ENCODE measurements at regions not wholly inside any gene's neighbourhood (a gene's known extent, or its start where the extent isn't known, plus 50 kb on each side); places are given as distances from the start of the nearest gene placed in this dataset.

GRCh38 chr7:155138204-155138603 lies 68.1 kb downstream of the HTR5A start:
- Mint-ChIP-seq H3K27ac (no peak overlapping the region), H3K4me1 (ENCODE audit: low read depth) (no peaks in the 10 kb centered on the region), H3K4me3 (no peak overlapping the region), H3K9me3 (no peaks in the 10 kb centered on the region), H3K36me3 (ENCODE audit: low read depth) (no peaks in the 10 kb centered on the region), H3K27me3 (ENCODE audit: low read depth) (peaks cover 17% of the 10 kb centered on the region)
- no peak for DNase-seq
- intact Hi-C loops (cut with micrococcal nuclease) = no loop called here
- CTCF ChIA-PET = no interaction called here

DNA sequence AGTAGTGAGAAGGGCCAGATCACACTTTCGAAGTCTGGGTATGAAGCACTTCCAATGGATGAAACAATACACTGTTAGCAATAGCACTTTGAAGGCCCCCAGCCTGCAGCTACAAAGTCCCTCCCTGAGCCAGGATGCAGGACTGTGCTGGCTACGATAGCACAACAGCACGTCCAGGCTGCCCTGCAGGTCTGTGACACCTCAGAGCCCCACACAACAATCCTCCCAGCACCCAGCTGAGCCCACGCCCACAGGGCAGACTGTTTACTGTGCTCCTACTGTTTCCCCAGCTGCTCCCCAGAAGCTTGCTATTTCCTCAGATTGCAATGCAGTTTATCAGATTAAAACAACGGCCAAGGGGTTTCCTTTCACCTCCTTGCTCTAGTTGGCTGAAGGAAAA lies 71.4 kb downstream of the HTR5A start:
- Mint-ChIP-seq H3K27me3 (ENCODE audit: low read depth) (peaks cover 21% of the 10 kb centered on the region), H3K9me3 (no peaks in the 10 kb centered on the region), H3K4me3 (no peak overlapping the region), H3K36me3 (ENCODE audit: low read depth) (no peaks in the 10 kb centered on the region), H3K27ac (no peak overlapping the region), H3K4me1 (ENCODE audit: low read depth) (no peaks in the 10 kb centered on the region)
- DNase-seq = no peak
- CTCF ChIA-PET = no interaction called here
- intact Hi-C loops (cut with micrococcal nuclease) = no loop called here

GRCh38 chr7:155143381-155143780 lies 73.3 kb downstream of the HTR5A start:
- no peak overlapping the region for H3K4me3 Mint-ChIP-seq
- peaks cover 30% of the 10 kb centered on the region for H3K27me3 Mint-ChIP-seq (ENCODE audit: low read depth)
- DNase-seq = no peak
- H3K4me1 Mint-ChIP-seq (ENCODE audit: low read depth) = peaks cover 7% of the 10 kb centered on the region
- H3K36me3 Mint-ChIP-seq (ENCODE audit: low read depth) = no peaks in the 10 kb centered on the region
- no peaks in the 10 kb centered on the region for H3K9me3 Mint-ChIP-seq
- CTCF ChIA-PET = no interaction called here
- intact Hi-C loops (cut with micrococcal nuclease) = no loop called here
- no peak overlapping the region for H3K27ac Mint-ChIP-seq

- intact Hi-C loops (cut with micrococcal nuclease) = no loop called here
- CTCF ChIA-PET = no interaction called here
- H3K36me3 Mint-ChIP-seq (ENCODE audit: low read depth) = no peaks in the 10 kb centered on the region
- H3K4me3 Mint-ChIP-seq = no peak overlapping the region
- H3K4me1 Mint-ChIP-seq (ENCODE audit: low read depth) = peaks cover 7% of the 10 kb centered on the region
- H3K9me3 Mint-ChIP-seq = no peaks in the 10 kb centered on the region
- peaks cover 24% of the 10 kb centered on the region for H3K27me3 Mint-ChIP-seq (ENCODE audit: low read depth)
- H3K27ac Mint-ChIP-seq = no peak overlapping the region
- no peak for DNase-seq
These were observed 74.2 kb downstream of the HTR5A start for GRCh38 chr7:155144371-155144770.

GRCh38 chr7:155145477-155146255 lies 75.5 kb downstream of the HTR5A start:
- no peaks in the 10 kb centered on the region for H3K36me3 Mint-ChIP-seq (ENCODE audit: low read depth)
- no peaks in the 10 kb centered on the region for H3K9me3 Mint-ChIP-seq
- peaks cover 7% of the 10 kb centered on the region for H3K4me1 Mint-ChIP-seq (ENCODE audit: low read depth)
- DNase-seq = no peak
- intact Hi-C loops (cut with micrococcal nuclease) = no loop called here
- CTCF ChIA-PET = no interaction called here
- H3K27ac Mint-ChIP-seq = no peak overlapping the region
- no peak overlapping the region for H3K4me3 Mint-ChIP-seq
- H3K27me3 Mint-ChIP-seq (ENCODE audit: low read depth) = peaks cover 24% of the 10 kb centered on the region

- peaks cover 6% of the 10 kb centered on the region for H3K9me3 Mint-ChIP-seq
- CTCF ChIA-PET = interaction anchor here (1.6 kb wide), 1 partner anchor 198 kb away, joined by 3 read pairs; no protein-coding TSS in a partner anchor
- H3K4me1 Mint-ChIP-seq (ENCODE audit: low read depth) = peaks cover 7% of the 10 kb centered on the region
- no peaks in the 10 kb centered on the region for H3K36me3 Mint-ChIP-seq (ENCODE audit: low read depth)
- H3K27ac Mint-ChIP-seq = no peak overlapping the region
- no peak for DNase-seq
- peaks cover 20% of the 10 kb centered on the region for H3K27me3 Mint-ChIP-seq (ENCODE audit: low read depth)
- intact Hi-C loops (cut with micrococcal nuclease) = no loop called here
- H3K4me3 Mint-ChIP-seq = no peak overlapping the region
These were observed 77.0 kb downstream of the HTR5A start for GRCh38 chr7:155147172-155147571.

DNA sequence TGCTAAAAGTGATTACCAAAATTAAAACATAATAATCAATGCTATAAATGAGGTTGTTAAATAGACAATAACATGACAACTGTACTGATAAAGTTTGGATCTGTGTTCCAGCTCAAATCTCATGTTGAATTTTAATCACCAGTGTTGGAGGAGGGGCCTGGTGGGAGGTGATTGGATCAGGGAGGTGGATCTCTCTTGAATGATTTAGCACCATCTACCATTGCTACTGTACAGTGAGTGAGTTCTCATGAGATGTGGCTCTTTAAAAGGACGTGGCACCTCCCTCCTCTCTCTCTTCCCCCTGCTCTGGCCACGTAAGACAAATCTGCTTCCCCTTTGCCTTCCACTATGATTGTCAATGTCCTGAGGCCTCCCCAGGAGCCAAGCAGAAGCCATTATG lies 77.5 kb downstream of the HTR5A start:
- CTCF ChIA-PET = interaction anchor here (1.6 kb wide), 1 partner anchor 197 kb away, joined by 3 read pairs; no protein-coding TSS in a partner anchor
- DNase-seq = no peak
- peaks cover 7% of the 10 kb centered on the region for H3K4me1 Mint-ChIP-seq (ENCODE audit: low read depth)
- intact Hi-C loops (cut with micrococcal nuclease) = no loop called here
- H3K9me3 Mint-ChIP-seq = peaks cover 6% of the 10 kb centered on the region
- H3K4me3 Mint-ChIP-seq = no peak overlapping the region
- no peaks in the 10 kb centered on the region for H3K36me3 Mint-ChIP-seq (ENCODE audit: low read depth)
- no peak overlapping the region for H3K27ac Mint-ChIP-seq
- peaks cover 20% of the 10 kb centered on the region for H3K27me3 Mint-ChIP-seq (ENCODE audit: low read depth)

DNA sequence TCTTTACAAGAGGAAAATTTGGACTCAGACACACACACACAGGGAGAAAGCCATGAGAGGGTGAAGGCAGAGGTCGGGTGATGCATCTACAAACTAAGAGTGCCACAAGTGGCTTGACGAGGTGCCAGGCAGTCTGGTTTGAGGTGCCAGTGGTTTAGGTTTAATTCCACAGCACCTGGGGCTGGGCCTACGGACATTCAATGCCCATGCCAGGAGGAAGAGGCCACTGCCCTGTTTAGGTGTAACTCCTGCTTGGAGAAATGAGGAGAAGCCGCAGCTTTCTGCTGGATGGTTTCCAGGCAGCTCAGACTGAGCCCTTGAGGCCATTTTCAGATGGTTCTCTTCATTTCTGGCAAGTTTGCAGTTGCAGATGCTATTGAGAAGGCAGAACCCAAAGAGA lies 83.6 kb downstream of the HTR5A start:
- Mint-ChIP-seq H3K27ac (no peak overlapping the region), H3K27me3 (ENCODE audit: low read depth) (peaks cover 14% of the 10 kb centered on the region), H3K4me3 (no peak overlapping the region), H3K4me1 (ENCODE audit: low read depth) (no peaks in the 10 kb centered on the region), H3K9me3 (peaks cover 10% of the 10 kb centered on the region), H3K36me3 (ENCODE audit: low read depth) (no peaks in the 10 kb centered on the region)
- CTCF ChIA-PET = no interaction called here
- intact Hi-C loops (cut with micrococcal nuclease) = no loop called here
- DNase-seq = no peak

- Mint-ChIP-seq H3K4me1 (ENCODE audit: low read depth) (no peaks in the 10 kb centered on the region), H3K27me3 (ENCODE audit: low read depth) (peaks cover 14% of the 10 kb centered on the region), H3K4me3 (no peak overlapping the region), H3K36me3 (ENCODE audit: low read depth) (no peaks in the 10 kb centered on the region), H3K9me3 (peaks cover 12% of the 10 kb centered on the region), H3K27ac (no peak overlapping the region)
- intact Hi-C loops (cut with micrococcal nuclease) = no loop called here
- DNase-seq = no peak
- CTCF ChIA-PET = no interaction called here
These were observed 84.5 kb downstream of the HTR5A start for GRCh38 chr7:155154586-155154985.

DNA sequence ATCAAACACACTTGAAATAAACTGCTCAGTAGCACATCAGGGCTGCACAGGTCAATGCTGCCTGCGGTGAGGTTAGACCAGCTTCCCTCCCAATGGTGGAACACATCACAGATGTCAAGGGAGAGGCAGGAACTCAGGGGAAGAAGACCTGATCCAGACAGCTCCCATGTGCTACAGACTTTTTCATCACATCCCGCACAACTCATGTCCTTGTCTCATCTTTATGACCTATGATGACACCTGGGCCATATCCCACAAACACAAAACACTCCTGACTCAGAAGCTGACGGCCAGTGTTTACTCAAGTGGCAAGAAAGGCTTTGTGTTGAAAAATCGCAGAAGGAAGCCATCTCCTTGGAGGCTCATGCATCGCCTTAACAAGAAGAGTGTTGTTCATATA lies 91.6 kb downstream of the HTR5A start:
- no peak for DNase-seq
- H3K27me3 Mint-ChIP-seq (ENCODE audit: low read depth) = peaks cover 9% of the 10 kb centered on the region
- CTCF ChIA-PET = interaction anchor here (0.7 kb wide), 1 partner anchor 120 kb away, joined by 3 read pairs; no protein-coding TSS in a partner anchor
- no peak overlapping the region for H3K4me3 Mint-ChIP-seq
- no peaks in the 10 kb centered on the region for H3K4me1 Mint-ChIP-seq (ENCODE audit: low read depth)
- no peak overlapping the region for H3K27ac Mint-ChIP-seq
- peaks cover 5% of the 10 kb centered on the region for H3K9me3 Mint-ChIP-seq
- intact Hi-C loops (cut with micrococcal nuclease) = no loop called here
- no peaks in the 10 kb centered on the region for H3K36me3 Mint-ChIP-seq (ENCODE audit: low read depth)

GRCh38 chr7:155162422-155162821 lies 92.3 kb downstream of the HTR5A start:
- Mint-ChIP-seq H3K4me3 (no peak overlapping the region), H3K9me3 (peaks cover 5% of the 10 kb centered on the region), H3K4me1 (ENCODE audit: low read depth) (no peaks in the 10 kb centered on the region), H3K36me3 (ENCODE audit: low read depth) (no peaks in the 10 kb centered on the region), H3K27ac (no peak overlapping the region), H3K27me3 (ENCODE audit: low read depth) (peaks cover 9% of the 10 kb centered on the region)
- DNase-seq = no peak
- CTCF ChIA-PET = interaction anchor here (0.7 kb wide), 2 partner anchors 37 to 121 kb away, joined by 3 read pairs; no protein-coding TSS in a partner anchor
- intact Hi-C loops (cut with micrococcal nuclease) = no loop called here

GRCh38 chr7:155163696-155164095 lies 93.6 kb downstream of the HTR5A start:
- intact Hi-C loops (cut with micrococcal nuclease) = no loop called here
- peaks cover 1% of the 10 kb centered on the region for H3K9me3 Mint-ChIP-seq
- H3K4me3 Mint-ChIP-seq = no peak overlapping the region
- no peak for DNase-seq
- no peaks in the 10 kb centered on the region for H3K36me3 Mint-ChIP-seq (ENCODE audit: low read depth)
- no peaks in the 10 kb centered on the region for H3K4me1 Mint-ChIP-seq (ENCODE audit: low read depth)
- no peak overlapping the region for H3K27ac Mint-ChIP-seq
- peaks cover 11% of the 10 kb centered on the region for H3K27me3 Mint-ChIP-seq (ENCODE audit: low read depth)
- CTCF ChIA-PET = interaction anchor here (1.3 kb wide), 1 partner anchor 250 kb away, joined by 8 read pairs; no protein-coding TSS in a partner anchor

DNA sequence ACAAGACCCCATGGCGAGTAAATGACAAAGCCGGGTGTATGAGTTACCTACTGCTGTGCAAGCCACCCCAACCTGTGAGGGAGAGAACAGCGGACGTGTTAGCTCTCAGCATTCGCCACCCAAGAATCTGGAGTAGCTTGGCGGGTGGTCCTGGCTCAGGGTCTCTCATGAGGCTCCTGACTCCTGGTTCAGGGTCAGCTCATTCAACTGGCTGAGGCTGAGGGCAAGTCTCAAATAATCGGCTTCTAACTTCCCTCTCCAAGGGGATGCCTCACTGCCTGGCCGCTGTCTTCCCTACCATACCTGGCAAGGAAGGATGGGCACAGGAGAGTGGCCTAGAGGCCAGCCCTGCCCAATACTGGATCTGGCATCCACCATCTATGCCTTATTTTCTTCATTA lies 94.2 kb downstream of the HTR5A start:
- H3K27me3 Mint-ChIP-seq (ENCODE audit: low read depth) = peaks cover 11% of the 10 kb centered on the region
- no peak overlapping the region for H3K27ac Mint-ChIP-seq
- no peak for DNase-seq
- no peaks in the 10 kb centered on the region for H3K36me3 Mint-ChIP-seq (ENCODE audit: low read depth)
- H3K4me3 Mint-ChIP-seq = no peak overlapping the region
- CTCF ChIA-PET = interaction anchor here (1.3 kb wide), 1 partner anchor 250 kb away, joined by 8 read pairs; no protein-coding TSS in a partner anchor
- intact Hi-C loops (cut with micrococcal nuclease) = no loop called here
- H3K4me1 Mint-ChIP-seq (ENCODE audit: low read depth) = no peaks in the 10 kb centered on the region
- H3K9me3 Mint-ChIP-seq = no peaks in the 10 kb centered on the region
